HG02798 (cell line): ENCODE measurements at regions not wholly inside any gene's neighbourhood (a gene's known extent, or its start where the extent isn't known, plus 50 kb on each side); places are given as distances from the start of the nearest gene placed in this dataset.

Experiments
- ATAC-seq: cut with Tn5 transposase; IDR thresholded peaks from one replicate; pipeline ENCODE4 v1.9.1; 2021; ENCODE audit warnings: mild to moderate bottlenecking; ENCODE audit not compliant: unreplicated experiment, poor library complexity

- peak; percentile 97 for ATAC-seq
Measured at GRCh38 chr12:24127919-24128721, 178.7 kb upstream of the SOX5 start.

GRCh38 chr12:24125280-24125679 is 175.8 kb upstream of the SOX5 start:
- ATAC-seq = no peak

GRCh38 chr12:24121911-24122310 is 172.4 kb upstream of the SOX5 start:
- no peak for ATAC-seq

GRCh38 chr12:24118668-24119067 is 169.2 kb upstream of the SOX5 start:
- no peak for ATAC-seq

- no peak for ATAC-seq
Measured at GRCh38 chr12:24116548-24116947, 167.1 kb upstream of the SOX5 start.

GRCh38 chr12:24113701-24114100 is 164.2 kb upstream of the SOX5 start:
- no peak for ATAC-seq

GRCh38 chr12:24111616-24112015 is 162.1 kb upstream of the SOX5 start:
- no peak for ATAC-seq

- no peak for ATAC-seq
Measured at GRCh38 chr12:24111086-24111485, 161.6 kb upstream of the SOX5 start.

- peak; percentile 94 for ATAC-seq
Measured at GRCh38 chr12:24109381-24110039, 160.0 kb upstream of the SOX5 start.

- ATAC-seq = no peak
Measured at GRCh38 chr12:24102676-24103075, 153.2 kb upstream of the SOX5 start.

GRCh38 chr12:24099576-24099975 is 150.1 kb upstream of the SOX5 start:
- no peak for ATAC-seq

GRCh38 chr12:24095245-24095644 is 145.8 kb upstream of the SOX5 start:
- ATAC-seq = no peak

GRCh38 chr12:24089510-24089890 is 140.0 kb upstream of the SOX5 start:
- ATAC-seq = no peak

- ATAC-seq = no peak
Measured at GRCh38 chr12:24088751-24089509, 139.5 kb upstream of the SOX5 start.

GRCh38 chr12:24087294-24087693 is 137.8 kb upstream of the SOX5 start:
- no peak for ATAC-seq

- no peak for ATAC-seq
Measured at GRCh38 chr12:24084800-24085199, 135.3 kb upstream of the SOX5 start.

GRCh38 chr12:24083838-24084237 is 134.4 kb upstream of the SOX5 start:
- ATAC-seq = no peak

- ATAC-seq = no peak
Measured at GRCh38 chr12:24081606-24082005, 132.1 kb upstream of the SOX5 start.

- ATAC-seq = no peak
Measured at GRCh38 chr12:24081092-24081529, 131.6 kb upstream of the SOX5 start.

- ATAC-seq = no peak
Measured at GRCh38 chr12:24080465-24080864, 131.0 kb upstream of the SOX5 start.

GRCh38 chr12:24079083-24079482 is 129.6 kb upstream of the SOX5 start:
- ATAC-seq = no peak
